ENCODE measurements at regions not wholly inside any gene's neighbourhood (a gene's known extent, or its start where the extent isn't known, plus 50 kb on each side); places are given as distances from the start of the nearest gene placed in this dataset.

DNA sequence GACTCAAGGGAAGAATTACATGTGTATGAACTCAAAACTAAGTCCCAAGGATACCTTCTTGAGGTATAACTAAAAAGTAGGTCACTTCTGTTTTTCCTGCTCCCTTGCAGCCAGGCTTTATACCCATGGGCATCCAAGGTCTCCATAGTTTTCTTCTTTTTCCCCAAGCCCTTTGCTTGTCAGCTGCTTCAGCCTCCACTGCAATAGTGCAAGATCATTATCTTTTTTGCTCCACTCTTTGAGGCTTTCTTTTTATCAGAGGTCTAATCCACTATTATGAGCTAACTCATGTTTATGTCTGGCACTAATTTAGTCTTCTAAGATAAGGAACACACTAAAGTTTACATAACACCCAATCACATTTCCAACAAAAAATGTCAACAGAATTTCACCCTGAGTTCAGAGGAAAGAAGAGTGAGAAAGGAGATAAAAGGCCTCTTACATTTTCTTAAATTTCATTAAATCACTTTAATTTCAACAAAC is 121.2 kb upstream of the LSAMP start:
- TF ChIP-seq POLR2A (IDR thresholded peaks at IDR 0.05), result no peak
- TF ChIP-seq, protein P1, sequence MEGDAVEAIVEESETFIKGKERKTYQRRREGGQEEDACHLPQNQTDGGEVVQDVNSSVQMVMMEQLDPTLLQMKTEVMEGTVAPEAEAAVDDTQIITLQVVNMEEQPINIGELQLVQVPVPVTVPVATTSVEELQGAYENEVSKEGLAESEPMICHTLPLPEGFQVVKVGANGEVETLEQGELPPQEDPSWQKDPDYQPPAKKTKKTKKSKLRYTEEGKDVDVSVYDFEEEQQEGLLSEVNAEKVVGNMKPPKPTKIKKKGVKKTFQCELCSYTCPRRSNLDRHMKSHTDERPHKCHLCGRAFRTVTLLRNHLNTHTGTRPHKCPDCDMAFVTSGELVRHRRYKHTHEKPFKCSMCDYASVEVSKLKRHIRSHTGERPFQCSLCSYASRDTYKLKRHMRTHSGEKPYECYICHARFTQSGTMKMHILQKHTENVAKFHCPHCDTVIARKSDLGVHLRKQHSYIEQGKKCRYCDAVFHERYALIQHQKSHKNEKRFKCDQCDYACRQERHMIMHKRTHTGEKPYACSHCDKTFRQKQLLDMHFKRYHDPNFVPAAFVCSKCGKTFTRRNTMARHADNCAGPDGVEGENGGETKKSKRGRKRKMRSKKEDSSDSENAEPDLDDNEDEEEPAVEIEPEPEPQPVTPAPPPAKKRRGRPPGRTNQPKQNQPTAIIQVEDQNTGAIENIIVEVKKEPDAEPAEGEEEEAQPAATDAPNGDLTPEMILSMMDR (IDR thresholded peaks at IDR 0.05), result no peak
- Histone ChIP-seq H3K4me1 (no peaks in the 10 kb centered on the region), H3K36me3 (replicated peaks in 1 of 2; ENCODE audit: insufficient read depth in 1 of 2, low read depth in 2 of 2) (no peaks in the 10 kb centered on the region), H3K9me3 (no peaks in the 10 kb centered on the region), H3K27ac (no peak overlapping the region), H3K4me3 (no peak overlapping the region), H3K27me3 (no peaks in the 10 kb centered on the region)
- intact Hi-C loops (cut with DNase I), result no loop called here
- DNase-seq (no peak), ATAC-seq (no peak)

DNA sequence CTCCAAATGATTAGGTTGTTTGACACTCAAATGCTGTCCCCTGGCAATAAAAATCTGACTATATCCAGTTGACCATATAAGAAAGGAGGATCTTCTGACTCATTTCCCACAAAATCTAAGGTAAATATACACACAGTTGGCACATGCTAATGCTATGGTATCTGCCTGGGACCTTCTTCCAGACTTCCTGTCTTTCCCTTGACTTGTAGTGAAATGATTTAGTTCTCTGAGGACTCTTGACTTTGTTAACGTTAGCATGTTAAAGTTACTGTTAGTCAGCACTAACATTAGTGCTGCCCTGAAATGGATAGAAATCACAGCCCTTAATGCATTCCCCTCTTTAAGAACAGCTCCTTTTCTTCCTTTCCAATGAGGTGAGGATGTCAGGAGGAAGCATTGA is 124.3 kb upstream of the LSAMP start:
- H3K9me3 ChIP-seq, result no peaks in the 10 kb centered on the region
- H3K36me3 ChIP-seq (replicated peaks in 1 of 2; ENCODE audit: insufficient read depth in 1 of 2, low read depth in 2 of 2), result no peaks in the 10 kb centered on the region
- intact Hi-C loops (cut with DNase I), result no loop called here
- ATAC-seq (no peak), DNase-seq (no peak)
- no peak overlapping the region for H3K27ac ChIP-seq
- no peak overlapping the region for H3K4me3 ChIP-seq
- WGBS, 2 donors, result 24 to 58% methylated on average over 1 of the region's 1 CpG
- H3K27me3 ChIP-seq, result no peaks in the 10 kb centered on the region
- no peaks in the 10 kb centered on the region for H3K4me1 ChIP-seq
- TF ChIP-seq, protein P1 (IDR thresholded peaks at IDR 0.05), result no peak
- no peak for TF ChIP-seq POLR2A (IDR thresholded peaks at IDR 0.05)

DNA sequence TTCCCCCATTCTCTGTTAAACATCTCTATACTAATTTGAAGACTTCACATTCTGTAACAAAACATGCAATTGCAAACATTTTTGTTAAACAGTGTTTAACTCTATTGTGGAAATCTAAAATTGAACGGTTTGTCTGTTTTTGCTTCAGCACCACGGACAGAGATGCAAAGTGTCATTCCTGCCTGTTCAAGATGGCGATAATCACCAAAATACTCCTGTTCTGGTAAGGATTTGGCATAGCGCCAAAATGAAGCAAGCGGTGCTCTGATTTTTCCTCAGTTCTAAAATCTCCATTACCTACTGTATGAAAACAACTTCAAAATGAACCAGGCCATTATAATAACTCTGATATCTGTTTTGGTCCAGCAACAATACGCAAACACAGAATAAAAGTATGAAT is 129.7 kb upstream of the TUSC7 start:
- no peak for ATAC-seq
- H3K27ac ChIP-seq, result no peak overlapping the region
- H3K36me3 ChIP-seq (replicated peaks in 1 of 2; ENCODE audit: insufficient read depth in 1 of 2, low read depth in 2 of 2), result no peaks in the 10 kb centered on the region
- no peaks in the 10 kb centered on the region for H3K27me3 ChIP-seq
- intact Hi-C loops (cut with DNase I), result no loop called here
- DNase-seq, result no peak
- 11 to 18% methylated on average over 6 of the region's 6 CpGs for WGBS, 2 donors
- no peak for TF ChIP-seq POLR2A (IDR thresholded peaks at IDR 0.05)
- TF ChIP-seq, protein P1 (IDR thresholded peaks at IDR 0.05), result no peak
- H3K9me3 ChIP-seq, result no peaks in the 10 kb centered on the region
- H3K4me3 ChIP-seq, result no peak overlapping the region
- no peaks in the 10 kb centered on the region for H3K4me1 ChIP-seq

DNA sequence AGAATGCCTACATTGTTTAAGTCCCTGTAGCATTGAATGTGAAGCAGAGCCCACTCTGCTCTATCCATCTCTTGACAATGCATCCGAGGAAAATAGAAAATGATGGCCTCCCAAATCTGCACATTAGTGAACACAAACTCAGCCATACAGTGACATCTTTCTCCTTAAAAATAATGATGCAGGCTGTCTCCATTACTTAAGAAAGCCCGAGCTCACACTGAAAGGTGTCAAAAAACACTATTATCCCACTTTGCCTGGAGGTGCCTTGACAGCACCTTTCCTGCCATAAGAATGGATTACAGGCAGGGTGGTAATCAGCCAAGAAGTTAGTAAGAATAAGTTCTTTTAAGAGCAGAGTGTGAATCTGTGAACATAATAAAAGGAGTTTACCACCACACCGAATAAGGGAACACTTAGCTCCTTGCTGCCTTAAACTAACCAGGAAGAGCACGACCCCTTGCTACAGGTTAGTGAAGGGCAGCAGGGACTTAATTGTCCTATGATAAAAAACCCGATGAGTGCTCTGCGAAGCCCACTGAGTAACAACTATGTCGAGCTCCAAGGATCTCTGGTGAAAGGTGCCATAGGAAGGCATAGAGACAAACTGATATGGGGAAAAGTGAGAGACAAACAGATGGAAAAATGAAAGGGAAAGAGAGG is 123.2 kb upstream of the TUSC7 start:
- H3K4me3 ChIP-seq, result no peak overlapping the region
- WGBS, 2 donors, result 41 to 53% methylated on average over 7 of the region's 7 CpGs
- ATAC-seq (no peak), DNase-seq (no peak)
- no peak overlapping the region for H3K27ac ChIP-seq
- no peaks in the 10 kb centered on the region for H3K9me3 ChIP-seq
- intact Hi-C loops (cut with DNase I), result no loop called here
- H3K36me3 ChIP-seq (replicated peaks in 1 of 2; ENCODE audit: insufficient read depth in 1 of 2, low read depth in 2 of 2), result no peaks in the 10 kb centered on the region
- TF ChIP-seq, protein P1 (IDR thresholded peaks at IDR 0.05), result no peak
- TF ChIP-seq POLR2A (IDR thresholded peaks at IDR 0.05), result no peak
- H3K27me3 ChIP-seq, result no peaks in the 10 kb centered on the region
- H3K4me1 ChIP-seq, result no peaks in the 10 kb centered on the region

DNA sequence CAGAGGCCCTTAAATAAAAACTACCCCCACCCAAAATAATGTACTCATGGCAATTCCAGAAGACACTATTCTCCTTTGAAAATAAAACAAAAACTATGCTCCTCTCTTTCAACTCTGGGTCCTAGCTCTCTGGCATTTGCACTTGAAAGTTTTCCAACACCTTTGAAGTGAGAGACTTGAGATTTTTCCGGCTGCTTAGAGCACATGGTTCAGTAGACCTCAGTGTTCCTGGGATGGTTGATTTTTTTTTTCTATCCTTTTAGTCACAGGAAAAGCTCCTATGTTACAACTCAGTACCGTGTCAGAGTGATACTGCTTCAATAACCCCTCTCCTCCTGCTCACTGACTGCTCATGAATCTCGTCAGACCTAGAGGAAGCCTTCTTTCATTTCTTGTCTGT is 118.3 kb upstream of the TUSC7 start:
- TF ChIP-seq POLR2A (IDR thresholded peaks at IDR 0.05), result no peak
- TF ChIP-seq, protein P1 (IDR thresholded peaks at IDR 0.05), result no peak
- no peaks in the 10 kb centered on the region for H3K36me3 ChIP-seq (replicated peaks in 1 of 2; ENCODE audit: insufficient read depth in 1 of 2, low read depth in 2 of 2)
- H3K27me3 ChIP-seq, result no peaks in the 10 kb centered on the region
- H3K9me3 ChIP-seq, result no peaks in the 10 kb centered on the region
- no peak overlapping the region for H3K4me3 ChIP-seq
- H3K4me1 ChIP-seq, result no peaks in the 10 kb centered on the region
- 39 to 40% methylated on average over 3 of the region's 3 CpGs for WGBS, 2 donors
- intact Hi-C loops (cut with DNase I), result no loop called here
- no peak overlapping the region for H3K27ac ChIP-seq
- no peak for DNase-seq
- no peak for ATAC-seq
